Osteoblast (primary cell): ENCODE measurements at regions not wholly inside any gene's neighbourhood (a gene's known extent, or its start where the extent isn't known, plus 50 kb on each side); places are given as distances from the start of the nearest gene placed in this dataset.

ENCODE experiments used
- DNase-seq: peaks from one replicate; pipeline ENCODE4 v3.0.0; 2011; ENCODE audit warnings: low spot score, mixed read lengths; ENCODE audit not compliant: insufficient read length; ENCODE audit errors: missing footprints
- H2AFZ ChIP-seq: 2 replicates; pipeline ENCODE4 v1.6.0; 2011; ENCODE audit warnings: mild to moderate bottlenecking, low read length
- H3K27ac ChIP-seq: 2 replicates; pipeline ENCODE4 v1.5.1; 2011; ENCODE audit warnings: mild to moderate bottlenecking, low read depth, low read length, moderate library complexity
- H3K27me3 ChIP-seq: 2 replicates; pipeline ENCODE4 v1.6.0; 2012; ENCODE audit warnings: mild to moderate bottlenecking, control low read depth, inconsistent platforms, low read length, moderate library complexity; ENCODE audit not compliant: insufficient read depth
- H3K36me3 ChIP-seq: 2 replicates; pipeline ENCODE4 v1.5.1; 2011; ENCODE audit warnings: mild to moderate bottlenecking, low read length, control low read depth, moderate library complexity; ENCODE audit not compliant: insufficient read depth
- H3K4me1 ChIP-seq: 2 replicates; pipeline ENCODE4 v1.5.1; 2011; ENCODE audit warnings: mild to moderate bottlenecking, low read length, control low read depth, moderate library complexity; ENCODE audit not compliant: insufficient read depth
- H3K4me2 ChIP-seq: 2 replicates; pipeline ENCODE4 v1.6.0; 2011; ENCODE audit warnings: mild to moderate bottlenecking, low read length; ENCODE audit not compliant: insufficient read depth
- H3K4me3 ChIP-seq: fragments of 200-600 bp; sonication (generic); 3 replicates; pipeline ENCODE4 v1.5.1; 2012; ENCODE audit warnings: mild to moderate bottlenecking, low read length, inconsistent platforms; ENCODE audit not compliant: insufficient read depth
- H3K79me2 ChIP-seq: 2 replicates; pipeline ENCODE4 v1.6.0; 2012; ENCODE audit warnings: mild to moderate bottlenecking, low read length, control low read depth, inconsistent platforms; ENCODE audit not compliant: insufficient read depth
- H3K9me3 ChIP-seq: 2 replicates; pipeline ENCODE4 v1.5.1; 2011; ENCODE audit warnings: low read depth, low read length, control low read depth
- H4K20me1 ChIP-seq: 2 replicates; pipeline ENCODE4 v1.6.0; 2012; ENCODE audit warnings: mild to moderate bottlenecking, low read length, control low read depth; ENCODE audit not compliant: insufficient read depth
- CTCF ChIP-seq: IDR thresholded peaks from 2 replicates; pipeline ENCODE4 v1.5.1; 2011; ENCODE audit warnings: mild to moderate bottlenecking, low read depth, low read length, moderate library complexity; ENCODE audit errors: extremely low read depth

DNA sequence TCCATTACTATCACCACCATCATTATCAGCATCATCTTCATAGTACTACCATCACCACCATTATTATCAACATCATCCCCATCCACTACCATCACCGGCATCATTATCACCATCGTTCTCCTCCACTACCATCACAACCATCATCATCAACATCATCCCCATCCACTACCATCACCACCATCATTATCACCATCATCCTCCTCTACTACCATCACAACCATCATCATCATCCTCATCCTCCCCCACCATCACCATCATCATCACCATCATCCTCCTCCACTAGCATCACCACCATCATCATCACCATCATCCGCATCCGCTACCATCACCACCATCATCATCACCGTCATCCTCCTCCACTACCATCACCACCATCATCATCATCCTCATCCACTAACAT, 639.8 kb upstream of the RBFOX1 start:
- no peak for DNase-seq
- H3K79me2 ChIP-seq = no peaks in the 10 kb centered on the region
- H4K20me1 ChIP-seq = no peaks in the 10 kb centered on the region
- no peaks in the 10 kb centered on the region for H3K4me1 ChIP-seq
- peaks cover 10% of the 10 kb centered on the region for H3K9me3 ChIP-seq
- TF ChIP-seq CTCF = no peak
- H2AFZ ChIP-seq = no peak overlapping the region
- H3K27me3 ChIP-seq = no peaks in the 10 kb centered on the region
- H3K4me3 ChIP-seq = no peak overlapping the region
- no peaks in the 10 kb centered on the region for H3K36me3 ChIP-seq
- H3K4me2 ChIP-seq = no peak overlapping the region
- H3K27ac ChIP-seq = no peak overlapping the region

DNA sequence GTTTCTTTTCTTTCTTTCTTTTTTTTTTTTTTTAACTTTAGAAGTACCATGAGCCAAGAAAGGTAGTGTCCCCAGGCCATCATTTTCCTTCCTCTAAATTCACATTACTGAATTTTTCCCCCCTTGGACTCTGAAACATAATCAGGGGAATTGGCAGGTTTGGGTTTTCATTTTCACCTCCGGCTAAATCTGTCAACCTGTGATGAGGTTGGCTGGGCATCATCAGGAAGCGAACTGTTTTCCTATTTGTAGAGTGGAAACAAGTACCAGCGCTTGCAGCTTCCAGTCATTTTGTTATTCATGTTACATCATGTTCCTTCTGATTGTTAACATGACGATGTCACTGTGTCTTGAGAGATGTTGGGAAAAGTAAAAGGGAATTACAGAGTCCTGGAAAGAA, 641.9 kb upstream of the RBFOX1 start:
- Histone ChIP-seq H2AFZ (no peak overlapping the region), H3K4me3 (no peak overlapping the region), H3K9me3 (peaks cover 9% of the 10 kb centered on the region), H3K36me3 (no peaks in the 10 kb centered on the region), H3K4me2 (no peak overlapping the region), H3K4me1 (no peaks in the 10 kb centered on the region), H4K20me1 (no peaks in the 10 kb centered on the region), H3K27me3 (no peaks in the 10 kb centered on the region), H3K27ac (no peak overlapping the region), H3K79me2 (no peaks in the 10 kb centered on the region)
- DNase-seq = no peak
- no peak for TF ChIP-seq CTCF

DNA sequence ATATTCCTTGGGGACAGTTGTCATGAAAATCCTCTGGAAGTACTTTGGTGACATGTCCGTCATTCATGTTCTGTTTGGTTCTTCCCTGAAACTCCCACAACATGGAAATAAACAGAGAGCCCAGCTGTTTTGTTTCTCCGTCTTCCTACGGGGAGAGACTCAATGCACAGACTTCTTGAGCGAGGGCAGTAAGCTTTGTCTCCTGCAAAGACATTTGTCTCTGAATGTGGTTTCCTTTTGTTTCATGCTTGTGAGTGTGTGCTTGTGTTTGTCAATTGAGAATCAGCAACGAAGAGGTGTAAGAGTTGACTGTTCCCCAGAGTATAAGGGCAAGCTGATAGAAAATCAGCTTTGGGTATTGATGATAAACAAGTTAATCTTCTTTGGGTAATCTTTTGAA, 643.0 kb upstream of the RBFOX1 start:
- Histone ChIP-seq H2AFZ (no peak overlapping the region), H3K4me1 (no peaks in the 10 kb centered on the region), H3K27me3 (no peaks in the 10 kb centered on the region), H3K36me3 (no peaks in the 10 kb centered on the region), H3K4me2 (no peak overlapping the region), H3K9me3 (peaks cover 7% of the 10 kb centered on the region), H3K27ac (no peak overlapping the region), H3K79me2 (no peaks in the 10 kb centered on the region), H3K4me3 (no peak overlapping the region), H4K20me1 (no peaks in the 10 kb centered on the region)
- TF ChIP-seq CTCF = no peak
- DNase-seq = no peak

GRCh38 chr16:6687593-6687992, 645.1 kb upstream of the RBFOX1 start:
- Histone ChIP-seq H3K4me3 (no peak overlapping the region), H3K27me3 (no peaks in the 10 kb centered on the region), H3K4me1 (no peaks in the 10 kb centered on the region), H3K9me3 (no peaks in the 10 kb centered on the region), H2AFZ (no peak overlapping the region), H3K79me2 (no peaks in the 10 kb centered on the region), H3K4me2 (no peak overlapping the region), H4K20me1 (no peaks in the 10 kb centered on the region), H3K36me3 (no peaks in the 10 kb centered on the region), H3K27ac (no peak overlapping the region)
- TF ChIP-seq CTCF = no peak
- DNase-seq = no peak
